Parathyroid adenoma (tissue), 2 donors: ENCODE measurements at regions not wholly inside any gene's neighbourhood (a gene's known extent, or its start where the extent isn't known, plus 50 kb on each side); places are given as distances from the start of the nearest gene placed in this dataset.
"Not testable (repeated sequence)": the region's sequence is repeated elsewhere in the genome, so short reads cannot be mapped to it uniquely, and the experiment has no call there.

Experiments
- H2AFZ ChIP-seq: fragments of 300-600 bp; sonication (generic); one replicate; pipeline ENCODE4 v1.7.0; 2017; ENCODE audit warnings: antibody characterized with exemption, mild to moderate bottlenecking
- H3K27ac ChIP-seq: fragments of 300-600 bp; sonication (generic); one replicate; pipeline ENCODE4 v1.7.0; 2017
- H3K27me3 ChIP-seq: fragments of 300-600 bp; sonication (generic); one replicate; pipeline ENCODE4 v1.7.0; 2017; ENCODE audit warnings: low read length; ENCODE audit not compliant: control insufficient read depth, insufficient read depth
- H3K36me3 ChIP-seq: fragments of 300-600 bp; sonication (generic); one replicate; pipeline ENCODE4 v1.7.0; 2017; ENCODE audit warnings: low read length; ENCODE audit not compliant: control insufficient read depth, insufficient read depth
- H3K4me1 ChIP-seq: fragments of 300-600 bp; sonication (generic); one replicate; pipeline ENCODE4 v1.7.0; 2017; ENCODE audit warnings: control low read depth
- H3K4me2 ChIP-seq: fragments of 300-600 bp; sonication (generic); one replicate; pipeline ENCODE4 v1.7.0; 2017; ENCODE audit warnings: low read length
- H3K4me3 ChIP-seq: fragments of 300-600 bp; sonication (generic); one replicate; pipeline ENCODE4 v1.7.0; 2017; ENCODE audit warnings: low read depth, low read length
- H3K79me2 ChIP-seq: fragments of 300-600 bp; sonication (generic); one replicate; pipeline ENCODE4 v1.7.0; 2017; ENCODE audit warnings: control low read depth
- H3K9ac ChIP-seq: fragments of 300-600 bp; sonication (generic); one replicate; pipeline ENCODE4 v1.7.0; 2017; ENCODE audit warnings: mild to moderate bottlenecking
- H3K9me3 ChIP-seq: fragments of 300-600 bp; sonication (generic); one replicate; pipeline ENCODE4 v1.7.0; 2017; ENCODE audit warnings: low read length; ENCODE audit not compliant: control insufficient read depth
- TF ChIP-seq, protein P1 (sequence below): fragments of 300-600 bp; sonication (generic); IDR thresholded peaks from one replicate; pipeline ENCODE4 v1.7.0; 2017; ENCODE audit warnings: antibody characterized with exemption, mild to moderate bottlenecking
- donor health status: primary hyperparathyroidism.

DNA sequence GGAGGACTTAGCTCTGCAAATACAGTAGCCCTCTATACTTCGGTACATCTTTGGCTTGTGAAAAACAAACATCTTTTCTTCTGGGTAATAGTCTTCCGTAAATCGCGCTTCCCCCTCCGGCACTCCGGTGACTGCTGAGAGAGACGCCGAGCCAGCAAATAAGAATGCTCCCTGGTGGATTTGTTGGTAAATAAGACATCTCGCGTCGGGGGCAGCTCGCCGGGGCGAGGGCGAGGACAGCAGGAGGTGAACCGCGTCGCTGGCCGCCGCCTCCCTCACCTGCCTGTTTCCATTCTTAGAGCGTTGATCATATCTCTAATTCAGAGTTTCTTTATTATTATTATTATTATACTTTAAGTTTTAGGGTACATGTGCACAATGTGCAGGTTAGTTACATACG is 117.6 kb downstream of the PMAIP1 start:
- Histone ChIP-seq H2AFZ (no peak overlapping the region), H3K4me3 (no peak overlapping the region), H3K27ac (no peak overlapping the region), H3K4me1 (no peaks in the 10 kb centered on the region), H3K36me3 (no peaks in the 10 kb centered on the region), H3K9me3 (no peaks in the 10 kb centered on the region), H3K4me2 (no peak overlapping the region), H3K79me2 (no peaks in the 10 kb centered on the region), H3K27me3 (no peaks in the 10 kb centered on the region), H3K9ac (no peak overlapping the region)
- TF ChIP-seq, protein P1, sequence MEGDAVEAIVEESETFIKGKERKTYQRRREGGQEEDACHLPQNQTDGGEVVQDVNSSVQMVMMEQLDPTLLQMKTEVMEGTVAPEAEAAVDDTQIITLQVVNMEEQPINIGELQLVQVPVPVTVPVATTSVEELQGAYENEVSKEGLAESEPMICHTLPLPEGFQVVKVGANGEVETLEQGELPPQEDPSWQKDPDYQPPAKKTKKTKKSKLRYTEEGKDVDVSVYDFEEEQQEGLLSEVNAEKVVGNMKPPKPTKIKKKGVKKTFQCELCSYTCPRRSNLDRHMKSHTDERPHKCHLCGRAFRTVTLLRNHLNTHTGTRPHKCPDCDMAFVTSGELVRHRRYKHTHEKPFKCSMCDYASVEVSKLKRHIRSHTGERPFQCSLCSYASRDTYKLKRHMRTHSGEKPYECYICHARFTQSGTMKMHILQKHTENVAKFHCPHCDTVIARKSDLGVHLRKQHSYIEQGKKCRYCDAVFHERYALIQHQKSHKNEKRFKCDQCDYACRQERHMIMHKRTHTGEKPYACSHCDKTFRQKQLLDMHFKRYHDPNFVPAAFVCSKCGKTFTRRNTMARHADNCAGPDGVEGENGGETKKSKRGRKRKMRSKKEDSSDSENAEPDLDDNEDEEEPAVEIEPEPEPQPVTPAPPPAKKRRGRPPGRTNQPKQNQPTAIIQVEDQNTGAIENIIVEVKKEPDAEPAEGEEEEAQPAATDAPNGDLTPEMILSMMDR = no peak

DNA sequence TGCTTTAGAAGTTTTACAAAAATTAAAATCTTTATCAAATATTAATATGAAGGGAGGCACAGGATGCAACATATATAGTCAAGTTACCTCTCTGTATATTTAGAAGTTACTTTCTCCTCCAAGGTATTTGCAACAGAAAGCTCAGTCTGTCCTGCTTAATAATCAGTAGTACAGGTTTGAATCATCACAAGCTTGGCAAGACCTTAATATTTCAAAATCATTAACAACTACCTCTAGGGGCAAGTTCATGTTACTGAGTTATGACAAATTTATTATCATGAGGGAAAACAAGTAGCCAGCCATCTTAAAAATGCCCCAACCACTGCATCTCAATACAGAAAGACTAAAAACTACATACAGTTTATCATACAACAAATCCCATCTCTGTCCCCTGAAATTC is 116.0 kb downstream of the PMAIP1 start:
- not testable (repeated sequence) for H3K9me3 ChIP-seq, H3K4me1 ChIP-seq, H3K27ac ChIP-seq, H3K27me3 ChIP-seq, H3K36me3 ChIP-seq, H3K4me3 ChIP-seq, H3K4me2 ChIP-seq, H3K9ac ChIP-seq, H3K79me2 ChIP-seq, H2AFZ ChIP-seq

DNA sequence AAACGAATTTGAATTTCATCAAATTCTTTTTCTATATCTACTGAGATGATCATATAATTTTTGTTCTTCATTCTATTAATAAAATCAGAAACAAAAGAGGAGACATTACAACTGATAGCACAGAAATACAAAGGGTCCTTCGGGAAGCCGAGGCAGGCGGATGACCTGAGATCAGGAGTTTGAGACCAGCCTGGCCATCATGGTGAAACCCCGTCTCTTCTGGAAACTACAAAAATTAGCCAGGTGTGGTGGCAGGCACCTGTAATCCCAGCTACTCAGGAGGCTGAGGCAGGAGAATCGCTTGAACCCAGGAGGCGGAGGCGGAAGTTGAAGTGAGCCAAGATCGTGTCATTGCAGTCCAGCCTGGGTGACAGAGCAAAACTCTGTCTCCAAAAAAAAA is 113.4 kb downstream of the PMAIP1 start:
- H3K36me3 ChIP-seq, H2AFZ ChIP-seq, H3K4me2 ChIP-seq, H3K27ac ChIP-seq, H3K27me3 ChIP-seq, H3K9ac ChIP-seq, H3K4me1 ChIP-seq, H3K9me3 ChIP-seq, H3K4me3 ChIP-seq, H3K79me2 ChIP-seq: not testable (repeated sequence)

DNA sequence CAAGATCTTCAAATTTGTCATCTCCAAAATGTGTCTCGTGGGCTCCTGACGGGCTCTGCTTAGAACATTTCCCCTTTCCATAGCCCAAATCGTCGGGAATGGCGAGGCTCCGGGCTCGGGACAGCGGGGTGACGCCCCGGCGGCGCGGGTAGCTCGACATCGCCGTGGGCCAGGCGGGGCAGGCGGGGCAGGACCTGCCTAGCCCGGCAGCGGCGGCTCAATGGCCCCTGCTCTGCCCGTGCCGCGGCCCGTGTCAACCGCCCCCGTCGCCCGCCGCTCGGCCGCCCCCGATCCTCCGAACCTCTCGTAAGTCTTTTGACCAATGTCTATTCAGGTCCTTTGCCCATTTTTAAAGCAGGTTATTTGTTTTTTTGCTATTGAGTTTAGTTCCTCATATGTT is 111.2 kb downstream of the PMAIP1 start:
- TF ChIP-seq, protein P1 = no peak
- Histone ChIP-seq H3K4me1 (no peaks in the 10 kb centered on the region), H3K4me2 (no peak overlapping the region), H3K4me3 (no peak overlapping the region), H3K9ac (no peak overlapping the region), H3K27ac (no peak overlapping the region), H3K79me2 (no peaks in the 10 kb centered on the region), H2AFZ (no peak overlapping the region), H3K9me3 (no peaks in the 10 kb centered on the region), H3K36me3 (no peaks in the 10 kb centered on the region), H3K27me3 (no peaks in the 10 kb centered on the region)

DNA sequence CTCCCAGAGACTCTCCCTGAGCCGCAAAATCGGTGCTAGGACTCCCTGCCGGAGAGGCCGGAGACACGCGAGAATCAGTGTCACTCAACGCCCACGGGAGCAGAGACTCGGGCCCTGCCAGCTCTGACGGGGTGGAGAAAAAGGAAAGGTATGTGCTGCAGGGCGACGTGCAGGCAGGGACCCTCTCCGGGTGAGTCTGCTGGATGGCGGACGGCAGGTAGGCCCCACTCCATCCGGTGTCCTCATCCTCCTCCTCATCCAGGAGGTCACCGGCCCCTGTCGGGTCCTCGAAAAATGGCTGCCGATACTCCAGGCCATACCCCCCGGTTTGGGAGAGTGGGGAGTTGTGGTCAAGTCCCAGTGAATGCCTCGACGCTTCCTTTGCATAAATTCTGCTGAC is 110.7 kb downstream of the PMAIP1 start:
- Histone ChIP-seq H3K9ac (no peak overlapping the region), H3K27ac (no peak overlapping the region), H3K4me3 (no peak overlapping the region), H3K27me3 (no peaks in the 10 kb centered on the region), H3K36me3 (no peaks in the 10 kb centered on the region), H3K79me2 (no peaks in the 10 kb centered on the region), H2AFZ (no peak overlapping the region), H3K4me2 (no peak overlapping the region), H3K4me1 (no peaks in the 10 kb centered on the region), H3K9me3 (no peaks in the 10 kb centered on the region)
- TF ChIP-seq, protein P1 = no peak

DNA sequence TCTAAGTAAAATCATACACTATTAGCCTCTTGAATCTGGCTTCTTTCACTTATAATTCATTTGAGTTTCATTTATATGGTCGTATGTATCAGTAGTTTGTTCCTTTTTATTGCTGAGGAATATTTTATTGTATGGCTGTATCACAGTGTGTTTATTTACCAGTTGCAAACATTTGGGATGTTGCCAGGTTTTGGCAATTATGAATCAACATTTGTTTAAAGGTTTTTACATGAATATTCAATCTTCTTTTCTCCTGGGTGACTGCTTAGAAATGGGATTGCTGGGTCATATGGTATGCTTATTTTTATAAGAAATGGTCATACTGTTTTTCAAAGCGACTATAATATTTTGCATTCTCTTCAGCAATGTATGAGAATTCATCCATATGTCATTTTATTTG is 107.9 kb downstream of the PMAIP1 start:
- H3K4me1 ChIP-seq = no peaks in the 10 kb centered on the region
- no peaks in the 10 kb centered on the region for H3K27me3 ChIP-seq
- no peak overlapping the region for H3K9ac ChIP-seq
- H3K4me3 ChIP-seq = no peak overlapping the region
- H3K79me2 ChIP-seq = no peaks in the 10 kb centered on the region
- TF ChIP-seq, protein P1 = no peak
- H3K9me3 ChIP-seq = no peaks in the 10 kb centered on the region
- no peak overlapping the region for H3K4me2 ChIP-seq
- H2AFZ ChIP-seq = no peak overlapping the region
- H3K27ac ChIP-seq = no peak overlapping the region
- H3K36me3 ChIP-seq = no peaks in the 10 kb centered on the region
